ENCODE measurements at regions not wholly inside any gene's neighbourhood (a gene's known extent, or its start where the extent isn't known, plus 50 kb on each side); places are given as distances from the start of the nearest gene placed in this dataset.

DNA sequence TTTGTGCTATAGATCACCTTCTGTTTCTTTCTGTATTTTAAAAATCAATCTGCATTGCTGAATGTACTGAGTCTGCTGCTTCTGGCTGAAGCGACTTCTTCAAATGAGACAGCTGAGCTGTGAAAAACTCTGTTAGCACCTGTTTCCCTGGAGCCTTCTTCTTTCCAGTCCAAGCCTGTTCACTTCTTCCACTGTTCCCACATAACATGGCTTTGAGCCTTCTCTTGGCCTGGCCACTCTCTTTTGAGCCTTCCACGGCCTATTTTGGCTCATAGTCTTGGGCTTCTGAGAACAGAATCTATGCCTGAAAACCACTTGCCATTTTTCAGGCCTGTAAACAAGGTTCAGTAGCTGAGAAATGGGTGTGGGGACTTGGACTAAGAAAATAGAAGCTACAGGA is 132.9 kb upstream of the IGFBP7 start:
- H3K27me3 ChIP-seq, result no peaks in the 10 kb centered on the region
- TF ChIP-seq POLR2A (IDR thresholded peaks at IDR 0.05) (no peak), POLR2AphosphoS5 (IDR thresholded peaks at IDR 0.05; ENCODE audit: insufficient read depth in 1 of 2, low read depth in 1 of 2) (no peak)
- TF ChIP-seq, protein P1, sequence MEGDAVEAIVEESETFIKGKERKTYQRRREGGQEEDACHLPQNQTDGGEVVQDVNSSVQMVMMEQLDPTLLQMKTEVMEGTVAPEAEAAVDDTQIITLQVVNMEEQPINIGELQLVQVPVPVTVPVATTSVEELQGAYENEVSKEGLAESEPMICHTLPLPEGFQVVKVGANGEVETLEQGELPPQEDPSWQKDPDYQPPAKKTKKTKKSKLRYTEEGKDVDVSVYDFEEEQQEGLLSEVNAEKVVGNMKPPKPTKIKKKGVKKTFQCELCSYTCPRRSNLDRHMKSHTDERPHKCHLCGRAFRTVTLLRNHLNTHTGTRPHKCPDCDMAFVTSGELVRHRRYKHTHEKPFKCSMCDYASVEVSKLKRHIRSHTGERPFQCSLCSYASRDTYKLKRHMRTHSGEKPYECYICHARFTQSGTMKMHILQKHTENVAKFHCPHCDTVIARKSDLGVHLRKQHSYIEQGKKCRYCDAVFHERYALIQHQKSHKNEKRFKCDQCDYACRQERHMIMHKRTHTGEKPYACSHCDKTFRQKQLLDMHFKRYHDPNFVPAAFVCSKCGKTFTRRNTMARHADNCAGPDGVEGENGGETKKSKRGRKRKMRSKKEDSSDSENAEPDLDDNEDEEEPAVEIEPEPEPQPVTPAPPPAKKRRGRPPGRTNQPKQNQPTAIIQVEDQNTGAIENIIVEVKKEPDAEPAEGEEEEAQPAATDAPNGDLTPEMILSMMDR (IDR thresholded peaks at IDR 0.05), result no peak
- H3K4me3 ChIP-seq, result no peak overlapping the region
- DNase-seq (ENCODE audit: extremely low spot score in 2 of 2), result no peak
- H3K27ac ChIP-seq, result no peak overlapping the region
- no peaks in the 10 kb centered on the region for H3K36me3 ChIP-seq
- H3K4me1 ChIP-seq, result no peaks in the 10 kb centered on the region
- no peaks in the 10 kb centered on the region for H3K9me3 ChIP-seq
- intact Hi-C loops (cut with DNase I), result no loop called here

DNA sequence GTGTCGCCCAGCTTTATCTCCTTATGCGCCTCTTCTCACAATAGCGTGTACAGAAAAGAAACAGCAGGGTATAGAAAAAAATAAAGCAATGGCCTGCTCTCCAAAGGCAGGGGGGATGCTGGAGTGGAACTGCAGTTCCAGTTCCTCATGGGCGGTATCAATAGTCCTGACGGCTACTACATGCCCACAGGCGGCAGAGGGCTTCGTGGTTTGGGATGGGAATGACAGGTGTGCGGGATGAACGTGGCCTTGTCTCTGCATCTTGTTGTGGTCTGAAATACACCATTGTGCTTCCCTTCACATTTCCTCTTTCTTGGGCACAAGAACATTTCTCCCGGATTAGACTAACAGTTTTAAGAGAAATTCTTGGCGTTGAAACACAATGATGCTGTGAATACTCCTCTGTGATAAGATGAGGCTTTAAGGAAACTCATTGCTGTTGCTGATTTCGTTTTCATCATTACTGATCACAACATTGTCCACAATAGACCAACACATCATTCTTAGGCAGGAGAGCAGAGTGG is 124.1 kb upstream of the IGFBP7 start:
- no peaks in the 10 kb centered on the region for H3K9me3 ChIP-seq
- H3K4me3 ChIP-seq, result no peak overlapping the region
- TF ChIP-seq POLR2AphosphoS5 (IDR thresholded peaks at IDR 0.05; ENCODE audit: insufficient read depth in 1 of 2, low read depth in 1 of 2) (no peak), POLR2A (IDR thresholded peaks at IDR 0.05) (no peak)
- TF ChIP-seq, protein P1 (IDR thresholded peaks at IDR 0.05), result no peak
- no peak overlapping the region for H3K27ac ChIP-seq
- intact Hi-C loops (cut with DNase I), result no loop called here
- DNase-seq (ENCODE audit: extremely low spot score in 2 of 2), result no peak
- H3K27me3 ChIP-seq, result no peaks in the 10 kb centered on the region
- H3K4me1 ChIP-seq, result peaks cover 10% of the 10 kb centered on the region
- no peaks in the 10 kb centered on the region for H3K36me3 ChIP-seq

DNA sequence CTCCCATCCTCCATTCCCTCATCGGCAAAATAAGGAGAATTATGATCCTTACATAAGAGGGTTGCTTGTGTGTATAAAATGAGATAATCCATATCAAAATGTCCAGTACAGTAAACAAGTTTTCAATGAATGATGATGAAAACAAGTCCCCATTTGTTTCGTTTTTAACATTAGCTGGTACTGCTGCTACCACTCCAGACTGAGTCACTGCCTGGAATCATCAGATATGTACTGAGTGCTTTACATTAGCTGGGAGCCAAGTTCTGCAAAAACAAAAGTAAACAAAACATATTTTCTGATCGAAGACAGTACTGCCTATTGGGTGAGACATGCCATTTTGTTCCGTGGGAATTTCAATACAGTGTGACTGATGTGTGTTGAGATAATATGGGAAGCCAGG is 123.2 kb upstream of the IGFBP7 start:
- no peak for TF ChIP-seq POLR2AphosphoS5 (IDR thresholded peaks at IDR 0.05; ENCODE audit: insufficient read depth in 1 of 2, low read depth in 1 of 2)
- TF ChIP-seq POLR2A (IDR thresholded peaks at IDR 0.05), result no peak
- TF ChIP-seq, protein P1 (IDR thresholded peaks at IDR 0.05), result no peak
- Histone ChIP-seq H3K4me1 (peaks cover 10% of the 10 kb centered on the region), H3K9me3 (no peaks in the 10 kb centered on the region), H3K36me3 (no peaks in the 10 kb centered on the region), H3K27ac (no peak overlapping the region), H3K27me3 (no peaks in the 10 kb centered on the region), H3K4me3 (no peak overlapping the region)
- intact Hi-C loops (cut with DNase I), result no loop called here
- DNase-seq (ENCODE audit: extremely low spot score in 2 of 2), result no peak

DNA sequence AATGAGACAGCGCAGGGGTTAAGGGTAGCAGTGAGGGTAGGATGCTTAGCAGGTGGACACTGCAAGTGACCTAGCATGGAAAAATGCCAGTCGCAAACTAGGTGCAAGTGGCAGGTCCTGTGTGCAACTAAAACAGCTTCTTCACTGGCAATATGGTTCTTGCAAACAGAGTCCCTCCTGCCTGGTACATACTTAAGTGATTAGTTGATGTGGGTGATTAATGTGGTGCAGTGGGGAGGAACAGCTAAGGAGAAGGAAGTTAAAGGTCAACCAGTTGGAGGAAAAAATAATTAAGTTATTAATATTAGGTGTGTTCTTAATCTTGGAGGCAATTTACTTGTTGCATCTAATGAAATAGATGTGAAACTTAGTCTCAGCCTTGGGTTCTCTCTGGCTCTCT is 121.6 kb upstream of the IGFBP7 start:
- Histone ChIP-seq H3K36me3 (no peaks in the 10 kb centered on the region), H3K9me3 (no peaks in the 10 kb centered on the region), H3K4me3 (no peak overlapping the region), H3K27ac (no peak overlapping the region), H3K4me1 (peaks cover 10% of the 10 kb centered on the region), H3K27me3 (no peaks in the 10 kb centered on the region)
- no peak for DNase-seq (ENCODE audit: extremely low spot score in 2 of 2)
- TF ChIP-seq POLR2AphosphoS5 (IDR thresholded peaks at IDR 0.05; ENCODE audit: insufficient read depth in 1 of 2, low read depth in 1 of 2), result no peak
- no peak for TF ChIP-seq POLR2A (IDR thresholded peaks at IDR 0.05)
- TF ChIP-seq, protein P1 (IDR thresholded peaks at IDR 0.05), result no peak
- intact Hi-C loops (cut with DNase I), result no loop called here

DNA sequence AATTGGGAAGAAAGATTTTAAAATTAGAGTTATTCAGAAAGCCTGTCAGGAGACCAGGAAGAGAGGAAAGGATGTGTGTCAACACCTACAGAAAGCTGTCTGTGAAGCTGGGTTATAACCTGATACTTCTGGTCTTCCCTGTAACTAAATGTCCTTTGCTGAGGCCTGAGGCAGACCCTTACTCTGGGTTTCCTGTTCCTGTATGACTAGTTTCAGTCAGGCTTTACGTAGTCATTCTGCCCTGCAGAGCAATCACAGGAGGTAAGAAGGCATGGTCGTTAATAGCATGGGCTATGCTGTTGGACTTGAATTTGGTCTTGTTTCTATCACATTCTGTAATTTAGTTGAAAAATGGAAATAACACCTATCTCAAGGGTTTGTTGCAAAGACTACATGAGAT is 110.5 kb upstream of the IGFBP7 start:
- H3K36me3 ChIP-seq, result no peaks in the 10 kb centered on the region
- intact Hi-C loops (cut with DNase I), result no loop called here
- DNase-seq (ENCODE audit: extremely low spot score in 2 of 2), result no peak
- no peaks in the 10 kb centered on the region for H3K9me3 ChIP-seq
- H3K27me3 ChIP-seq, result no peaks in the 10 kb centered on the region
- TF ChIP-seq, protein P1 (IDR thresholded peaks at IDR 0.05), result no peak
- TF ChIP-seq POLR2A (IDR thresholded peaks at IDR 0.05) (no peak), POLR2AphosphoS5 (IDR thresholded peaks at IDR 0.05; ENCODE audit: insufficient read depth in 1 of 2, low read depth in 1 of 2) (no peak)
- no peak overlapping the region for H3K27ac ChIP-seq
- H3K4me1 ChIP-seq, result no peaks in the 10 kb centered on the region
- no peak overlapping the region for H3K4me3 ChIP-seq
